ENCODE measurements at regions not wholly inside any gene's neighbourhood (a gene's known extent, or its start where the extent isn't known, plus 50 kb on each side); places are given as distances from the start of the nearest gene placed in this dataset.

DNA sequence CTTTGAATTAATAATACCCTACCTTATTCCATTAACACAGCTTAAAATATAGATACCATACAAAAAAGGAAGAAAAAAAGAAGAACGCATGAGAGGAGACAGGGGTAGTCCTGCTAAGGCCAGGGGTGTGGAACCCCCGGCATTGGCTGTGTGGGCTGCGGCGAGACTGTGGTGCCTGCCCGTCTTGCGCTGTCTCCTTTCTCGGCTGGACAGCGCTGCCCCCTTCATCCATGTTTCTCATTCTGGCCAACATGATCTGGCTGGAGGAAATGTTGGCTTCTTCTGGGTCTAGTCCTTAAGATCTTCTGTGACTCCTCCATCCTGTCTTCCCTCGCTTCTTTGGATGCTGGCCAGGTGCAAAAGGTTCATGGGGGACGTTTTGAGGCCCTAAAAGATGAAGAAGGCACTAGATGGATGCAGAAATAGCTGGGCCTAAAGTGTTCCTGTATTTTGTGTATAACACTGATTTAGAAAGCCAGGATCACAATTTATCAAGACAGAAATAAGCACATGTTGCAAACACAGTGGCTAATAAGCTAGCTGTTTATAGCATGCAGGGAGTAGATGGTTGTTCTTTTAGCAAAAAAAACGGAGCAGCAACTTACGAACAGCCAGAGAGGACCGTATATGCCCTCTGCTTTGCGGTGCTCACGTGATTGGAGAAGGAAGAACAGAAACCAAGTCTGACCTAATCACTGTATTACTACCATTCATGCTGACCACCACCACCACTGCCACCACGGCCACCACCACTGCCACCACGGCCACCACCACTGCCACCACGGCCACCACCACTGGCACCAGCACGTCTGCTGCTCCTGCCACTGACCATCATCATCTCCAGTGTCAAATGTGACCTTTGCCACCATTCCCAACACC lies 71.7 kb upstream of the ASB18 start:
- TF ChIP-seq POLR2AphosphoS5 (IDR thresholded peaks at IDR 0.05) = no peak
- TF ChIP-seq, protein P1, sequence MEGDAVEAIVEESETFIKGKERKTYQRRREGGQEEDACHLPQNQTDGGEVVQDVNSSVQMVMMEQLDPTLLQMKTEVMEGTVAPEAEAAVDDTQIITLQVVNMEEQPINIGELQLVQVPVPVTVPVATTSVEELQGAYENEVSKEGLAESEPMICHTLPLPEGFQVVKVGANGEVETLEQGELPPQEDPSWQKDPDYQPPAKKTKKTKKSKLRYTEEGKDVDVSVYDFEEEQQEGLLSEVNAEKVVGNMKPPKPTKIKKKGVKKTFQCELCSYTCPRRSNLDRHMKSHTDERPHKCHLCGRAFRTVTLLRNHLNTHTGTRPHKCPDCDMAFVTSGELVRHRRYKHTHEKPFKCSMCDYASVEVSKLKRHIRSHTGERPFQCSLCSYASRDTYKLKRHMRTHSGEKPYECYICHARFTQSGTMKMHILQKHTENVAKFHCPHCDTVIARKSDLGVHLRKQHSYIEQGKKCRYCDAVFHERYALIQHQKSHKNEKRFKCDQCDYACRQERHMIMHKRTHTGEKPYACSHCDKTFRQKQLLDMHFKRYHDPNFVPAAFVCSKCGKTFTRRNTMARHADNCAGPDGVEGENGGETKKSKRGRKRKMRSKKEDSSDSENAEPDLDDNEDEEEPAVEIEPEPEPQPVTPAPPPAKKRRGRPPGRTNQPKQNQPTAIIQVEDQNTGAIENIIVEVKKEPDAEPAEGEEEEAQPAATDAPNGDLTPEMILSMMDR (IDR thresholded peaks at IDR 0.05) = no peak
- TF ChIP-seq EP300 (IDR thresholded peaks at IDR 0.05) = no peak
- TF ChIP-seq POLR2A (IDR thresholded peaks at IDR 0.05) = no peak
